Stomach (tissue), 8 donors: ENCODE measurements at regions not wholly inside any gene's neighbourhood (a gene's known extent, or its start where the extent isn't known, plus 50 kb on each side); places are given as distances from the start of the nearest gene placed in this dataset.

ENCODE experiments used
- DNase-seq, 2 donors: peaks; one replicate each; pipeline versions ENCODE4 v3.0.0 to v3.0.0-alpha.2; 2013 to 2019
- H3K27ac ChIP-seq, 5 donors: fragments of 200-600 bp in 4 of 5; sonication (generic) in 4 of 5; one replicate each; pipeline ENCODE4 v1.5.1; 2013 to 2019; ENCODE audit warnings: mild to moderate bottlenecking in 1 of 5, moderate library complexity in 1 of 5
- H3K27me3 ChIP-seq, 3 donors: fragments of 200-600 bp; sonication (generic); one replicate each; pipeline ENCODE4 v1.5.1; 2017 to 2019; ENCODE audit warnings: mixed run types in 1 of 3
- H3K36me3 ChIP-seq, 4 donors: fragments of 200-600 bp; sonication (generic); 1 replicate in 3 of 4; 2 replicates in 1 of 4; pipeline ENCODE4 v1.5.1; 2016 to 2019
- H3K4me1 ChIP-seq, 4 donors: fragments of 200-600 bp; sonication (generic); one replicate each; pipeline ENCODE4 v1.5.1; 2016 to 2019
- H3K4me3 ChIP-seq, 4 donors: fragments of 200-600 bp; sonication (generic) in 3 of 4; one replicate each; pipeline ENCODE4 v1.5.1; 2016 to 2019; ENCODE audit warnings: mild to moderate bottlenecking in 1 of 4
- H3K9me3 ChIP-seq, 4 donors: fragments of 200-600 bp; sonication (generic); one replicate each; pipeline ENCODE4 v1.5.1; 2016 to 2019
- EP300 ChIP-seq: sonication (generic); formaldehyde crosslinking; IDR thresholded peaks from one replicate; pipeline ENCODE4 v1.6.1; 2017; ENCODE audit warnings: antibody characterized with exemption
- POLR2A ChIP-seq, 4 donors: fragments of 450-650 bp; IDR thresholded peaks; one replicate each; pipeline ENCODE4 v1.6.1; 2016; ENCODE audit warnings: antibody characterized with exemption in 4 of 4, control low read depth in 2 of 4, mild to moderate bottlenecking in 1 of 4, moderate library complexity in 1 of 4
- POLR2AphosphoS5 ChIP-seq, 3 donors: sonication (generic); formaldehyde crosslinking; IDR thresholded peaks; one replicate each; pipeline ENCODE4 v1.6.1; 2016; ENCODE audit warnings: antibody characterized with exemption in 3 of 3
- WGBS, 5 donors: extraction: QIAGEN DNeasy Blood & Tissue Kit in 3 of 5; methylation state at CpG; one replicate each; pipeline versions ENCODE4 v1.1.5 to v1.1.7; 2013 to 2018; 5-methylcytosine and 5-hydroxymethylcytosine counted together
- intact Hi-C: fragments of 100-400 bp; cut with DNase I; formaldehyde crosslinking; loops from one replicate; pipeline ENCODE4 v1.15.1; 2023; ENCODE audit warnings: low total_unique reads
- TF ChIP-seq, protein P1 (sequence below), 7 experiments: fragments of 450-650 bp in 4 of 7; fragments of 200-600 bp in 3 of 7; sonication (generic) in 3 of 7; IDR thresholded peaks; one replicate each; pipeline ENCODE4 v1.5.1; 2016 to 2019; ENCODE audit warnings: antibody characterized with exemption in 7 of 7, control low read depth in 2 of 7, mild to moderate bottlenecking in 1 of 7
- donor health status: healthy with polysubstance abuse.
- donor health status: Bipolar disorder and iron deficiency.
- donor health status: healthy.

DNA sequence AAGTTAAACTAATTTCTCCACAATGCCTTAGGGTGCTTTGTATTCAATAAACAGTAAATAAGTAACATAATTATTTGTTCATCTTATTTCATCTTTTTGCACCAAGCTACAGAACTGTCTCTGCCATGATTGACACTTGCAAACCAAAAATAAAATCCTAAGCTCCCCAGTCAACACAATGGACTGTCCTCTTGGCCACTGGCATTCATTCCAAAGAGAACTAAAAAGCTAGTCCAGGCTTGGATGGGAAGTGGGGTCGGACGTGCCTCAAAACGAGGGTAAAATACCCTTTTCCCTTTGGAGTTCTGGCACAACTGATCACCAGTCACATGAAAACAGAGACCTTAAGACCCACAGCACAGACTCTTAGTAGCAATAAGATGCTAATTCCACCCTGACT is 66.4 kb upstream of the THBS2 start:
- no peak for DNase-seq
- 77 to 91% (median 82%) methylated on average over 3 of the region's 3 CpGs for WGBS, 5 donors
- no peaks in the 10 kb centered on the region for H3K9me3 ChIP-seq
- TF ChIP-seq, protein P1, sequence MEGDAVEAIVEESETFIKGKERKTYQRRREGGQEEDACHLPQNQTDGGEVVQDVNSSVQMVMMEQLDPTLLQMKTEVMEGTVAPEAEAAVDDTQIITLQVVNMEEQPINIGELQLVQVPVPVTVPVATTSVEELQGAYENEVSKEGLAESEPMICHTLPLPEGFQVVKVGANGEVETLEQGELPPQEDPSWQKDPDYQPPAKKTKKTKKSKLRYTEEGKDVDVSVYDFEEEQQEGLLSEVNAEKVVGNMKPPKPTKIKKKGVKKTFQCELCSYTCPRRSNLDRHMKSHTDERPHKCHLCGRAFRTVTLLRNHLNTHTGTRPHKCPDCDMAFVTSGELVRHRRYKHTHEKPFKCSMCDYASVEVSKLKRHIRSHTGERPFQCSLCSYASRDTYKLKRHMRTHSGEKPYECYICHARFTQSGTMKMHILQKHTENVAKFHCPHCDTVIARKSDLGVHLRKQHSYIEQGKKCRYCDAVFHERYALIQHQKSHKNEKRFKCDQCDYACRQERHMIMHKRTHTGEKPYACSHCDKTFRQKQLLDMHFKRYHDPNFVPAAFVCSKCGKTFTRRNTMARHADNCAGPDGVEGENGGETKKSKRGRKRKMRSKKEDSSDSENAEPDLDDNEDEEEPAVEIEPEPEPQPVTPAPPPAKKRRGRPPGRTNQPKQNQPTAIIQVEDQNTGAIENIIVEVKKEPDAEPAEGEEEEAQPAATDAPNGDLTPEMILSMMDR (IDR thresholded peaks at IDR 0.05) = no peak
- TF ChIP-seq POLR2AphosphoS5 (IDR thresholded peaks at IDR 0.05) (no peak), POLR2A (IDR thresholded peaks at IDR 0.05) (no peak), EP300 (no peak)
- no peak overlapping the region for H3K4me3 ChIP-seq
- H3K4me1 ChIP-seq = no peaks in the 10 kb centered on the region
- peak overlapping the region in 1 of 5 donors; percentile 46 for H3K27ac ChIP-seq
- intact Hi-C loops = no loop called here
- no peaks in the 10 kb centered on the region for H3K36me3 ChIP-seq
- H3K27me3 ChIP-seq = no peaks in the 10 kb centered on the region

DNA sequence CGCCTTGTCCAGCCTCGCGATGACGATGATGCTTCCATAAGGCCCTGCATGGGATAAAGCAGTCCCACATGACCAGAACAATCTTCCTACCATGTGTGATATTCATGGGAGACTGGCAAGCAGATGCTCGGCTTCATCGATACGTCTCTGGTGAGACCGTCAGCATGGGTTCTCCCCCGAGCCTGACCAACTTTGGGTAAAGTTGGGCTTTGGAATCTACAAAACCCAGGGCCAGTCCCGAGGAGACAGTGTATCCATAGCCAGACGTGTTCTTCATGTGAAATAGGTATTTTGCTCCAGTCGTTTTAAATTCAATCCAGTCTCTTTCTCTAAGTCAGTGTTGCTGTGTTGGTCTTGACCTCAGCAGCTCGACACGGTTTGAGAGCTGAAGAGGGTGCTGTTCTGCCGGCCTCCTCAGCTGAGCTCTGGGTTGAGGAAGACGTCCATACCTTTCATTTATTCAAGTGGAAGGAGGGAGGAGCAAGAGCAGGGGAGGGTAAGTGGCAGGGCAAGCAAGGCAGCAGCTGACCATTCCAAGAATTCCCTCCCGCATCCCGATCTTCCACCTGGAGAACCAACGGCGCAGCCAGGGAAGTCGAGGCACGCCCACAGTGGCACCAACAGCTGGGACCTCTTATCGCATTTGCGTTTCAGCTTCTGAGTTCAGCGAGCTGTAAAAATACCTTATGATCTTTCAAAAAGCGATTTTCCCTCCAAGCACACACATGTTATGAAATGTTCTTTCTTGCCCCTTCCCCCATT is 64.0 kb upstream of the THBS2 start:
- DNase-seq = no peak
- no peaks in the 10 kb centered on the region for H3K36me3 ChIP-seq
- 89 to 94% (median 91%) methylated on average over 24 to 26 of the region's 26 CpGs for WGBS, 5 donors
- no peaks in the 10 kb centered on the region for H3K9me3 ChIP-seq
- TF ChIP-seq POLR2AphosphoS5 (IDR thresholded peaks at IDR 0.05) (no peak), EP300 (no peak), POLR2A (IDR thresholded peaks at IDR 0.05) (no peak)
- TF ChIP-seq, protein P1 (IDR thresholded peaks at IDR 0.05) = no peak
- no peaks in the 10 kb centered on the region for H3K27me3 ChIP-seq
- no peak overlapping the region for H3K27ac ChIP-seq
- intact Hi-C loops = no loop called here
- no peaks in the 10 kb centered on the region for H3K4me1 ChIP-seq
- no peak overlapping the region for H3K4me3 ChIP-seq

DNA sequence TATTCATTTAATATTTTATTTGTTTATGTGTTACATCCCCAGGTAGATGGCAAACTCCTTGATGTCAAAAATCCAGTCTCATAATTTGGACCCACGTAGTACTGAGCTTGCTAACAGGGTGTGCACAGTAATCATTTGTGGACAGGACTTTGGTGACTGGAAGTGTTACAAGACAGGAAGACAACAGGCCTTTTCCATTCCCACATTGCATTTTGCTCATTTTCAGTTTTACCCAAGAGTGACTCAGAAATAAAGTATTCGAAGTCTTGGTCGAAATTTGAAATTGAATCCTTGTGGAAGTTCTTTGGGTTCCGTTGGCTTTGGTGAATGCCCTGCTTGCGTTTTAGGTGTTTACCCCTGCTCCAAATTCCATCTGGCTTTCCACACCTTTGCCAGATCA is 63.0 kb upstream of the THBS2 start:
- no peaks in the 10 kb centered on the region for H3K9me3 ChIP-seq
- H3K4me3 ChIP-seq = no peak overlapping the region
- H3K27me3 ChIP-seq = no peaks in the 10 kb centered on the region
- intact Hi-C loops = no loop called here
- H3K27ac ChIP-seq = no peak overlapping the region
- no peak for DNase-seq
- TF ChIP-seq, protein P1 (IDR thresholded peaks at IDR 0.05) = no peak
- H3K4me1 ChIP-seq = no peaks in the 10 kb centered on the region
- no peaks in the 10 kb centered on the region for H3K36me3 ChIP-seq
- WGBS, 5 donors = 91 to 98% (median 94%) methylated on average over 5 of the region's 5 CpGs

GRCh38 chr6:169315830-169316614 is 62.4 kb upstream of the THBS2 start:
- Histone ChIP-seq H3K9me3 (no peaks in the 10 kb centered on the region), H3K36me3 (no peaks in the 10 kb centered on the region), H3K4me3 (no peak overlapping the region), H3K4me1 (no peaks in the 10 kb centered on the region), H3K27ac (no peak overlapping the region), H3K27me3 (no peaks in the 10 kb centered on the region)
- intact Hi-C loops = no loop called here
- DNase-seq = no peak
- 92 to 97% (median 94%) methylated on average over 12 of the region's 12 CpGs for WGBS, 5 donors
- TF ChIP-seq EP300 (no peak), POLR2AphosphoS5 (IDR thresholded peaks at IDR 0.05) (no peak), POLR2A (IDR thresholded peaks at IDR 0.05) (no peak)
- TF ChIP-seq, protein P1 (IDR thresholded peaks at IDR 0.05) = no peak
